ENCODE measurements at regions not wholly inside any gene's neighbourhood (a gene's known extent, or its start where the extent isn't known, plus 50 kb on each side); places are given as distances from the start of the nearest gene placed in this dataset.

DNA sequence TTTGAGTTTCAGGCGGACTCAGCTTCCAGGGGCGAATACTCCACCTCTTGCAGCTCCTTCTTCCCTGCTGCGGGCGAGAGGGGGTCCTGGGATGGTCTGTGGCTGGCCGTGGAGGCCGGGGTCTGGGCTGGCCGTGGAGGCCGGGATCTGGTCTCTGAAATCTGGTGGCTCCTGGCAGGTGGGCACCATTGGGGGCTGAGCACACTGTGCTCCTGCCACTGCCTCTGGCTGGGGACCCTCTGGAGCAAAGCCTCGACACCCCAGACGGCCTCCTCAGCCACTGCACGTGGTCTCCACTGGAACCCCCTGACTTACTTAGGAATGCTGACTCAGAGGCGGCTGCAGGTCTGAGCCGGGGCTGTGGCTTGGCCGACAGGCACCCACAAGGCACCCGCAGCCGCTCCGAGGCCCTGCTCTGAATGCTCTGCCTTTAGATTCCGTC, 100.1 kb upstream of the ALKAL2 start:
- TF ChIP-seq EZH2 (IDR thresholded peaks at IDR 0.05; ENCODE audit: low read length, unreplicated experiment) (no peak), EZH2phosphoT487 (IDR thresholded peaks at IDR 0.05; ENCODE audit: borderline replicate concordance, low read length) (no peak)
- TF ChIP-seq, protein P1, sequence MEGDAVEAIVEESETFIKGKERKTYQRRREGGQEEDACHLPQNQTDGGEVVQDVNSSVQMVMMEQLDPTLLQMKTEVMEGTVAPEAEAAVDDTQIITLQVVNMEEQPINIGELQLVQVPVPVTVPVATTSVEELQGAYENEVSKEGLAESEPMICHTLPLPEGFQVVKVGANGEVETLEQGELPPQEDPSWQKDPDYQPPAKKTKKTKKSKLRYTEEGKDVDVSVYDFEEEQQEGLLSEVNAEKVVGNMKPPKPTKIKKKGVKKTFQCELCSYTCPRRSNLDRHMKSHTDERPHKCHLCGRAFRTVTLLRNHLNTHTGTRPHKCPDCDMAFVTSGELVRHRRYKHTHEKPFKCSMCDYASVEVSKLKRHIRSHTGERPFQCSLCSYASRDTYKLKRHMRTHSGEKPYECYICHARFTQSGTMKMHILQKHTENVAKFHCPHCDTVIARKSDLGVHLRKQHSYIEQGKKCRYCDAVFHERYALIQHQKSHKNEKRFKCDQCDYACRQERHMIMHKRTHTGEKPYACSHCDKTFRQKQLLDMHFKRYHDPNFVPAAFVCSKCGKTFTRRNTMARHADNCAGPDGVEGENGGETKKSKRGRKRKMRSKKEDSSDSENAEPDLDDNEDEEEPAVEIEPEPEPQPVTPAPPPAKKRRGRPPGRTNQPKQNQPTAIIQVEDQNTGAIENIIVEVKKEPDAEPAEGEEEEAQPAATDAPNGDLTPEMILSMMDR (conservative IDR thresholded peaks at IDR 0.05; ENCODE audit: low read depth, low read length), result no peak

All from PC-3 (cell line).